Common myeloid progenitor, CD34-positive (primary cell): ENCODE measurements at regions not wholly inside any gene's neighbourhood (a gene's known extent, or its start where the extent isn't known, plus 50 kb on each side); places are given as distances from the start of the nearest gene placed in this dataset.
A peak's percentile ranks its signal among the peaks of the same experiment; 100 is the strongest.
"Not testable (repeated sequence)": the region's sequence is repeated elsewhere in the genome, so short reads cannot be mapped to it uniquely, and the experiment has no call there.

Source experiments
- CTCF ChIA-PET: fragments of 350-600 bp; sonication (Branson Sonifier 250); formaldehyde crosslinking; loops from one replicate; lab custom pipeline; 2021; ENCODE audit warnings: antibody characterized with exemption; lab: Charles Lee
- POLR2A ChIA-PET: fragments of 350-600 bp; sonication (Branson Sonifier 250); formaldehyde crosslinking; loops from one replicate; lab custom pipeline; 2021; ENCODE audit warnings: antibody characterized with exemption; lab: Charles Lee
- DNase-seq, 3 donors: peaks; one replicate each; pipeline versions ENCODE4 v3.0.0 to v3.0.0-alpha.2; 2013
- H3K27ac ChIP-seq, 2 experiments: 1 replicate in 1 of 2; 2 replicates in 1 of 2; pipeline ENCODE4 v1.7.0; 2013; ENCODE audit warnings: inconsistent platforms in 2 of 2, low read length in 2 of 2, mild to moderate bottlenecking in 2 of 2, low read depth in 1 of 2, moderate library complexity in 1 of 2; ENCODE audit not compliant: severe bottlenecking in 2 of 2, insufficient read depth in 1 of 2, poor library complexity in 1 of 2
- H3K27me3 ChIP-seq, 5 experiments: replicated peaks in 2 of 5; 1 replicate in 3 of 5; 2 replicates in 2 of 5; pipeline versions ENCODE4 v1.6.1 to v1.7.0; 2013; ENCODE audit warnings: low read length in 4 of 5, mild to moderate bottlenecking in 2 of 5, moderate library complexity in 2 of 5, inconsistent platforms in 1 of 5; ENCODE audit not compliant: insufficient read depth in 5 of 5, control insufficient read depth in 4 of 5
- H3K36me3 ChIP-seq, 4 experiments: 1 replicate in 2 of 4; 2 replicates in 2 of 4; pipeline versions ENCODE4 v1.6.1 to v1.7.0; 2013; ENCODE audit warnings: low read length in 3 of 4, control low read depth in 1 of 4, mild to moderate bottlenecking in 1 of 4; ENCODE audit not compliant: control insufficient read depth in 4 of 4, insufficient read depth in 4 of 4
- H3K4me1 ChIP-seq, 4 experiments: 1 replicate in 3 of 4; 2 replicates in 1 of 4; pipeline versions ENCODE4 v1.6.1 to v1.7.1; 2013; ENCODE audit warnings: low read length in 3 of 4, mild to moderate bottlenecking in 3 of 4, control low read depth in 1 of 4, inconsistent platforms in 1 of 4, moderate library complexity in 1 of 4; ENCODE audit not compliant: control insufficient read depth in 4 of 4, insufficient read depth in 4 of 4; ENCODE audit errors: control extremely low read depth in 1 of 4
- H3K4me3 ChIP-seq, 7 experiments: 1 replicate in 4 of 7; 2 replicates in 3 of 7; pipeline versions ENCODE4 v1.5.1 to v1.7.0; 2013; ENCODE audit warnings: mild to moderate bottlenecking in 7 of 7, low read length in 6 of 7, moderate library complexity in 6 of 7, inconsistent platforms in 2 of 7, low read depth in 2 of 7, control low read depth in 1 of 7; ENCODE audit not compliant: insufficient read depth in 4 of 7, control insufficient read depth in 1 of 7; ENCODE audit errors: extremely low read depth in 1 of 7
- H3K9me3 ChIP-seq, 5 experiments: 1 replicate in 4 of 5; 2 replicates in 1 of 5; pipeline versions ENCODE4 v1.6.1 to v1.7.1; 2013; ENCODE audit warnings: low read length in 4 of 5, mild to moderate bottlenecking in 2 of 5, inconsistent platforms in 1 of 5, low read depth in 1 of 5, moderate library complexity in 1 of 5; ENCODE audit not compliant: control insufficient read depth in 4 of 5, insufficient read depth in 2 of 5; ENCODE audit errors: control extremely low read depth in 1 of 5
- WGBS: methylation state at CpG from one replicate; pipeline ENCODE4 v1.1.5; 2013; ENCODE audit not compliant: insufficient coverage; 5-methylcytosine and 5-hydroxymethylcytosine counted together

GRCh38 chr13:103884101-103884723, 818.0 kb upstream of the SLC10A2 start:
- Histone ChIP-seq H3K4me1 (no peaks in the 10 kb centered on the region), H3K27ac (no peak overlapping the region), H3K27me3 (no peaks in the 10 kb centered on the region), H3K4me3 (no peak overlapping the region), H3K9me3 (no peaks in the 10 kb centered on the region), H3K36me3 (no peaks in the 10 kb centered on the region)
- 83% methylated on average over 1 of the region's 7 CpGs for WGBS
- CTCF ChIA-PET, result no interaction called here
- POLR2A ChIA-PET, result no interaction called here
- DNase-seq, result no peak

GRCh38 chr13:103883698-103884097, 817.5 kb upstream of the SLC10A2 start:
- 100% methylated on average over 6 of the region's 8 CpGs for WGBS
- no peak overlapping the region for H3K27ac ChIP-seq
- CTCF ChIA-PET, result no interaction called here
- H3K4me1 ChIP-seq, result no peaks in the 10 kb centered on the region
- no peaks in the 10 kb centered on the region for H3K27me3 ChIP-seq
- no peaks in the 10 kb centered on the region for H3K9me3 ChIP-seq
- no peak overlapping the region for H3K4me3 ChIP-seq
- no peaks in the 10 kb centered on the region for H3K36me3 ChIP-seq
- POLR2A ChIA-PET, result interaction anchor here (0.5 kb wide), 1 partner anchor 691 kb away, joined by 3 read pairs; no protein-coding TSS in a partner anchor
- DNase-seq, result no peak

- 0% methylated on average over 5 of the region's 7 CpGs for WGBS
- H3K27ac ChIP-seq, result no peak overlapping the region
- ChIA-PET POLR2A (interaction anchor here (0.5 kb wide), 1 partner anchor 690 kb away, joined by 3 read pairs; no protein-coding TSS in a partner anchor), CTCF (no interaction called here)
- no peaks in the 10 kb centered on the region for H3K9me3 ChIP-seq
- peak; percentile 44 to 57 (median 53) for DNase-seq
- no peaks in the 10 kb centered on the region for H3K4me1 ChIP-seq
- peak overlapping the region in 1 of 7 experiments; percentile 35 for H3K4me3 ChIP-seq
- H3K27me3 ChIP-seq, result no peaks in the 10 kb centered on the region
- H3K36me3 ChIP-seq, result no peaks in the 10 kb centered on the region
These were observed 816.9 kb upstream of the SLC10A2 start for GRCh38 chr13:103883164-103883563.

- CTCF ChIA-PET, result interaction anchor here (1.0 kb wide), 1 partner anchor 9 kb away, joined by 3 read pairs; no protein-coding TSS in a partner anchor
- DNase-seq, H3K9me3 ChIP-seq, H3K27ac ChIP-seq, POLR2A ChIA-PET, H3K4me3 ChIP-seq, H3K4me1 ChIP-seq, H3K36me3 ChIP-seq, H3K27me3 ChIP-seq: not testable (repeated sequence)
- WGBS, result 96% methylated on average over 10 of the region's 13 CpGs
These were observed 813.9 kb upstream of the SLC10A2 start for GRCh38 chr13:103880146-103880545.

GRCh38 chr13:103878891-103879605, 812.8 kb upstream of the SLC10A2 start:
- Histone ChIP-seq H3K4me3 (no peak overlapping the region), H3K4me1 (no peaks in the 10 kb centered on the region), H3K36me3 (no peaks in the 10 kb centered on the region), H3K27ac (no peak overlapping the region), H3K27me3 (no peaks in the 10 kb centered on the region), H3K9me3 (no peaks in the 10 kb centered on the region)
- POLR2A ChIA-PET, result no interaction called here
- WGBS, result 94% methylated on average over 2 of the region's 2 CpGs
- CTCF ChIA-PET, result interaction anchor here (1.0 kb wide), 1 partner anchor 11 kb away, joined by 3 read pairs; no protein-coding TSS in a partner anchor
- no peak for DNase-seq

GRCh38 chr13:103876571-103876970, 810.4 kb upstream of the SLC10A2 start:
- Histone ChIP-seq H3K36me3 (no peaks in the 10 kb centered on the region), H3K27ac (no peak overlapping the region), H3K4me3 (no peak overlapping the region), H3K9me3 (no peaks in the 10 kb centered on the region), H3K27me3 (no peaks in the 10 kb centered on the region), H3K4me1 (no peaks in the 10 kb centered on the region)
- ChIA-PET CTCF (interaction anchor here (0.7 kb wide), 1 partner anchor 66 kb away, joined by 3 read pairs; no protein-coding TSS in a partner anchor), POLR2A (no interaction called here)
- 94% methylated on average over 2 of the region's 6 CpGs for WGBS
- DNase-seq, result no peak

- ChIA-PET POLR2A (no interaction called here), CTCF (no interaction called here)
- Histone ChIP-seq H3K9me3 (no peaks in the 10 kb centered on the region), H3K4me1 (no peaks in the 10 kb centered on the region), H3K36me3 (no peaks in the 10 kb centered on the region), H3K27ac (no peak overlapping the region), H3K27me3 (no peaks in the 10 kb centered on the region), H3K4me3 (no peak overlapping the region)
- DNase-seq, result peak in 2 of 3 donors; percentile 27 to 38
- 67% methylated on average over 3 of the region's 4 CpGs for WGBS
These were observed 807.5 kb upstream of the SLC10A2 start for GRCh38 chr13:103873725-103874124.
